GM23338 (cell line): ENCODE measurements at regions not wholly inside any gene's neighbourhood (a gene's known extent, or its start where the extent isn't known, plus 50 kb on each side); places are given as distances from the start of the nearest gene placed in this dataset.

Experiments used
- ATAC-seq: fragments of 200-7000 bp; cut with Tn5 transposase; 3 replicates; pipeline ENCODE4 v1.9.1; 2020
- DNase-seq: peaks from one replicate; pipeline ENCODE4 v3.0.0-alpha.2; 2015; ENCODE audit warnings: low spot score
- H2AFZ ChIP-seq: fragments of 200-600 bp; sonication (generic); 2 replicates; pipeline ENCODE4 v1.8.0; 2016; ENCODE audit warnings: antibody characterized with exemption, mild to moderate bottlenecking, moderate library complexity
- H3F3A ChIP-seq: fragments of 200-600 bp; sonication (generic); replicated peaks from 2 replicates; pipeline ENCODE4 v1.8.0; 2017; ENCODE audit warnings: antibody characterized with exemption, mixed run types, low read depth
- H3K27ac ChIP-seq: fragments of 200-600 bp; sonication (generic); 2 replicates; pipeline ENCODE4 v1.6.1; 2016; ENCODE audit warnings: low read depth
- H3K27me3 ChIP-seq: fragments of 200-600 bp; sonication (generic); 2 replicates; pipeline ENCODE4 v1.8.0; 2016; ENCODE audit warnings: mild to moderate bottlenecking, mixed run types, moderate library complexity; ENCODE audit not compliant: insufficient read depth
- H3K36me3 ChIP-seq: fragments of 200-600 bp; sonication (generic); 2 replicates; pipeline ENCODE4 v1.8.0; 2016; ENCODE audit warnings: mild to moderate bottlenecking; ENCODE audit not compliant: insufficient read depth
- H3K4me1 ChIP-seq: fragments of 200-600 bp; sonication (generic); 2 replicates; pipeline ENCODE4 v1.8.0; 2016; ENCODE audit warnings: mild to moderate bottlenecking, moderate library complexity; ENCODE audit not compliant: insufficient read depth
- H3K4me2 ChIP-seq: fragments of 200-600 bp; sonication (generic); 2 replicates; pipeline ENCODE4 v1.7.1; 2017; ENCODE audit warnings: mixed run types
- H3K4me3 ChIP-seq: fragments of 200-600 bp; sonication (generic); 2 replicates; pipeline ENCODE4 v1.6.1; 2016; ENCODE audit warnings: mixed run types
- H3K79me2 ChIP-seq: fragments of 200-600 bp; sonication (generic); replicated peaks from 2 replicates; pipeline ENCODE4 v1.8.0; 2017; ENCODE audit warnings: mild to moderate bottlenecking; ENCODE audit not compliant: insufficient read depth
- H3K9me2 ChIP-seq: fragments of 200-600 bp; sonication (generic); 2 replicates; pipeline ENCODE4 v1.8.0; 2017; ENCODE audit not compliant: insufficient read depth
- H4K20me1 ChIP-seq: fragments of 200-600 bp; sonication (generic); replicated peaks from 2 replicates; pipeline ENCODE4 v1.8.0; 2017; ENCODE audit warnings: mild to moderate bottlenecking; ENCODE audit not compliant: insufficient read depth
- H3K27ac Mint-ChIP-seq: 2 replicates; pipeline ENCODE4 v1.8.0; 2020; ENCODE audit warnings: inconsistent platforms, mild to moderate bottlenecking, moderate library complexity, mixed read lengths
- H3K27me3 Mint-ChIP-seq: 3 replicates; pipeline ENCODE4 v1.8.0; 2022; ENCODE audit warnings: low read depth, mild to moderate bottlenecking, moderate library complexity, mixed read lengths, inconsistent platforms; ENCODE audit not compliant: insufficient read depth, poor library complexity
- H3K36me3 Mint-ChIP-seq: 3 replicates; pipeline ENCODE4 v1.8.0; 2021; ENCODE audit warnings: low read depth, mild to moderate bottlenecking, inconsistent platforms, moderate library complexity, mixed read lengths
- H3K4me1 Mint-ChIP-seq: 3 replicates; pipeline ENCODE4 v1.8.0; 2020; ENCODE audit warnings: mild to moderate bottlenecking, inconsistent platforms, mixed read lengths
- H3K4me3 Mint-ChIP-seq: 3 replicates; pipeline ENCODE4 v1.8.0; 2021; ENCODE audit warnings: moderate library complexity, mild to moderate bottlenecking, inconsistent platforms, mixed read lengths
- H3K9me3 Mint-ChIP-seq: 3 replicates; pipeline ENCODE4 v1.8.0; 2020; ENCODE audit warnings: moderate library complexity, mild to moderate bottlenecking, inconsistent platforms, mixed read lengths
- EZH2 ChIP-seq: fragments of 200-600 bp; sonication (generic); IDR thresholded peaks from one replicate; pipeline ENCODE4 v1.8.0; 2017; ENCODE audit warnings: antibody characterized with exemption, mild to moderate bottlenecking, low read depth; ENCODE audit not compliant: unreplicated experiment
- EZH2phosphoT487 ChIP-seq: fragments of 200-600 bp; sonication (generic); IDR thresholded peaks from one replicate; pipeline ENCODE4 v1.8.1; 2018; ENCODE audit warnings: antibody characterized with exemption; ENCODE audit not compliant: unreplicated experiment
- JUNB ChIP-seq: IDR thresholded peaks from one replicate; pipeline ENCODE4 v1.6.1; 2016; ENCODE audit warnings: antibody characterized with exemption; ENCODE audit not compliant: unreplicated experiment
- NANOG ChIP-seq: IDR thresholded peaks from 2 replicates; pipeline ENCODE4 v1.6.1; 2016; ENCODE audit warnings: antibody characterized with exemption, borderline replicate concordance
- STAT1 ChIP-seq: IDR thresholded peaks from one replicate; pipeline ENCODE4 v1.6.1; 2016; ENCODE audit warnings: antibody characterized with exemption; ENCODE audit not compliant: unreplicated experiment
- ZNF114 ChIP-seq: fragments of 250-450 bp; sonication (Bioruptor Pico); IDR thresholded peaks from 2 replicates; pipeline ENCODE4 v1.5.0; 2020; ENCODE audit warnings: mild to moderate bottlenecking, moderate library complexity
- TF ChIP-seq, protein P1 (sequence below): IDR thresholded peaks from 2 replicates; pipeline ENCODE4 v1.6.1; 2016; ENCODE audit warnings: antibody characterized with exemption
- TF ChIP-seq, protein P2 (sequence below): fragments of 250-450 bp; sonication (Bioruptor Pico); IDR thresholded peaks from 2 replicates; pipeline ENCODE4 v1.5.0; 2020; ENCODE audit warnings: mild to moderate bottlenecking, moderate library complexity
- TF ChIP-seq, protein P3 (sequence below): IDR thresholded peaks from one replicate; pipeline ENCODE4 v1.6.1; 2018; ENCODE audit warnings: antibody characterized with exemption; ENCODE audit not compliant: unreplicated experiment
- TF ChIP-seq, protein P4 (sequence below), 2 experiments: fragments of 200-600 bp in 1 of 2; sonication (generic) in 1 of 2; conservative IDR thresholded peaks; 2 replicates each; pipeline versions ENCODE4 v1.5.1 to v1.6.1; 2016 to 2017; ENCODE audit warnings: antibody characterized with exemption in 2 of 2, low read depth in 2 of 2, mild to moderate bottlenecking in 2 of 2, moderate library complexity in 1 of 2

DNA sequence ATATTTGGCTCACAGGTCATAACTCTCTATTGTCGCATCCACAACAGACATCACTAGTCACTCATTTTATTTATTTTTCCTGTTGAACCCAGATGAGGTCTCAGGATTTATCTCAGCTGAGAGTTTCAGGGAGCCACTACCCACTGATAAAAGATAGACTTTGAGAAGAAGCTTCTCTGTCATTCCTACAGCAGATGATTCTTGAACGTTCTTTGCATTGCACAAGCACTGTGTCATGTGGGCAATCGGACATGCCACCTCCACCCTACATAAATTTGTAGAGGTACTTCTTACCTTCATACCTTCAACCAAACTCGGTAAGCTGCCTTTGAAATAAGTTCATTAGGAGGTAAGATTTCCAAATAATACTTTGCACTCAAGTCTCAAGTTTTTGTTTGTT is 627.9 kb upstream of the TBX3 start:
- Histone ChIP-seq H3K27me3 (no peaks in the 10 kb centered on the region), H3K4me3 (no peak overlapping the region), H3F3A (no peaks in the 10 kb centered on the region), H2AFZ (no peak overlapping the region), H3K9me2 (peaks cover 4% of the 10 kb centered on the region; the same call in 1 of the 2 replicates), H3K36me3 (no peaks in the 10 kb centered on the region), H3K4me2 (no peak overlapping the region), H3K4me1 (no peaks in the 10 kb centered on the region), H4K20me1 (no peaks in the 10 kb centered on the region), H3K79me2 (no peaks in the 10 kb centered on the region), H3K27ac (no peak overlapping the region)
- DNase-seq (no peak), ATAC-seq (no peak)
- Mint-ChIP-seq H3K36me3 (no peaks in the 10 kb centered on the region), H3K4me3 (no peak overlapping the region), H3K27ac (no peak overlapping the region), H3K27me3 (no peaks in the 10 kb centered on the region), H3K4me1 (no peaks in the 10 kb centered on the region), H3K9me3 (no peaks in the 10 kb centered on the region)
- TF ChIP-seq, protein P1, sequence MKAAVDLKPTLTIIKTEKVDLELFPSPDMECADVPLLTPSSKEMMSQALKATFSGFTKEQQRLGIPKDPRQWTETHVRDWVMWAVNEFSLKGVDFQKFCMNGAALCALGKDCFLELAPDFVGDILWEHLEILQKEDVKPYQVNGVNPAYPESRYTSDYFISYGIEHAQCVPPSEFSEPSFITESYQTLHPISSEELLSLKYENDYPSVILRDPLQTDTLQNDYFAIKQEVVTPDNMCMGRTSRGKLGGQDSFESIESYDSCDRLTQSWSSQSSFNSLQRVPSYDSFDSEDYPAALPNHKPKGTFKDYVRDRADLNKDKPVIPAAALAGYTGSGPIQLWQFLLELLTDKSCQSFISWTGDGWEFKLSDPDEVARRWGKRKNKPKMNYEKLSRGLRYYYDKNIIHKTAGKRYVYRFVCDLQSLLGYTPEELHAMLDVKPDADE: no peak

DNA sequence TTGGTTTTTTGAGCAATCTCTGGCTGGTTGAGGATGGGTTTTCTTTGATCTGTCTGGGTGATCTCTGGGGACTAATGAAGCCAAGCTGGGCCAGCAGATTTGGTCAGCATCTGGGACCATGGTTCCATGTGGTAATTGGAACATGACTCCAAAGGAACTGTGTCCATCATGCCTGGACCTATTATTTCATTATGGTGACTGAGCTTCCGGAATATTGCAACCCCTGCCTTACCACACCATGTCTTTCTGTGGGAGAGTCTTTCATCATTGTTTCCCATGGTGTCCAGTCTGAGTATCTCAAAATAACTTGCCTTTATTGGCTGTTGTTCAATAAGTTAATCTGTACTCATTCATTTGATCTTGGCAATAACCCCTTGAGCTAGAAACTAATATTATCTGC is 624.9 kb upstream of the TBX3 start:
- peaks cover 2% of the 10 kb centered on the region for H3K27me3 Mint-ChIP-seq
- Histone ChIP-seq H3K9me2 (peaks cover 4% of the 10 kb centered on the region; the same call in 1 of the 2 replicates), H3K4me3 (no peak overlapping the region), H2AFZ (no peak overlapping the region), H3K27ac (no peak overlapping the region), H3K4me1 (no peaks in the 10 kb centered on the region), H3K36me3 (no peaks in the 10 kb centered on the region), H3K4me2 (no peak overlapping the region), H4K20me1 (no peaks in the 10 kb centered on the region), H3F3A (no peaks in the 10 kb centered on the region), H3K79me2 (no peaks in the 10 kb centered on the region), H3K27me3 (no peaks in the 10 kb centered on the region)
- H3K4me1 Mint-ChIP-seq: no peaks in the 10 kb centered on the region; the same call in 2 of the 3 replicates
- H3K27ac Mint-ChIP-seq: no peak overlapping the region
- TF ChIP-seq, protein P2, sequence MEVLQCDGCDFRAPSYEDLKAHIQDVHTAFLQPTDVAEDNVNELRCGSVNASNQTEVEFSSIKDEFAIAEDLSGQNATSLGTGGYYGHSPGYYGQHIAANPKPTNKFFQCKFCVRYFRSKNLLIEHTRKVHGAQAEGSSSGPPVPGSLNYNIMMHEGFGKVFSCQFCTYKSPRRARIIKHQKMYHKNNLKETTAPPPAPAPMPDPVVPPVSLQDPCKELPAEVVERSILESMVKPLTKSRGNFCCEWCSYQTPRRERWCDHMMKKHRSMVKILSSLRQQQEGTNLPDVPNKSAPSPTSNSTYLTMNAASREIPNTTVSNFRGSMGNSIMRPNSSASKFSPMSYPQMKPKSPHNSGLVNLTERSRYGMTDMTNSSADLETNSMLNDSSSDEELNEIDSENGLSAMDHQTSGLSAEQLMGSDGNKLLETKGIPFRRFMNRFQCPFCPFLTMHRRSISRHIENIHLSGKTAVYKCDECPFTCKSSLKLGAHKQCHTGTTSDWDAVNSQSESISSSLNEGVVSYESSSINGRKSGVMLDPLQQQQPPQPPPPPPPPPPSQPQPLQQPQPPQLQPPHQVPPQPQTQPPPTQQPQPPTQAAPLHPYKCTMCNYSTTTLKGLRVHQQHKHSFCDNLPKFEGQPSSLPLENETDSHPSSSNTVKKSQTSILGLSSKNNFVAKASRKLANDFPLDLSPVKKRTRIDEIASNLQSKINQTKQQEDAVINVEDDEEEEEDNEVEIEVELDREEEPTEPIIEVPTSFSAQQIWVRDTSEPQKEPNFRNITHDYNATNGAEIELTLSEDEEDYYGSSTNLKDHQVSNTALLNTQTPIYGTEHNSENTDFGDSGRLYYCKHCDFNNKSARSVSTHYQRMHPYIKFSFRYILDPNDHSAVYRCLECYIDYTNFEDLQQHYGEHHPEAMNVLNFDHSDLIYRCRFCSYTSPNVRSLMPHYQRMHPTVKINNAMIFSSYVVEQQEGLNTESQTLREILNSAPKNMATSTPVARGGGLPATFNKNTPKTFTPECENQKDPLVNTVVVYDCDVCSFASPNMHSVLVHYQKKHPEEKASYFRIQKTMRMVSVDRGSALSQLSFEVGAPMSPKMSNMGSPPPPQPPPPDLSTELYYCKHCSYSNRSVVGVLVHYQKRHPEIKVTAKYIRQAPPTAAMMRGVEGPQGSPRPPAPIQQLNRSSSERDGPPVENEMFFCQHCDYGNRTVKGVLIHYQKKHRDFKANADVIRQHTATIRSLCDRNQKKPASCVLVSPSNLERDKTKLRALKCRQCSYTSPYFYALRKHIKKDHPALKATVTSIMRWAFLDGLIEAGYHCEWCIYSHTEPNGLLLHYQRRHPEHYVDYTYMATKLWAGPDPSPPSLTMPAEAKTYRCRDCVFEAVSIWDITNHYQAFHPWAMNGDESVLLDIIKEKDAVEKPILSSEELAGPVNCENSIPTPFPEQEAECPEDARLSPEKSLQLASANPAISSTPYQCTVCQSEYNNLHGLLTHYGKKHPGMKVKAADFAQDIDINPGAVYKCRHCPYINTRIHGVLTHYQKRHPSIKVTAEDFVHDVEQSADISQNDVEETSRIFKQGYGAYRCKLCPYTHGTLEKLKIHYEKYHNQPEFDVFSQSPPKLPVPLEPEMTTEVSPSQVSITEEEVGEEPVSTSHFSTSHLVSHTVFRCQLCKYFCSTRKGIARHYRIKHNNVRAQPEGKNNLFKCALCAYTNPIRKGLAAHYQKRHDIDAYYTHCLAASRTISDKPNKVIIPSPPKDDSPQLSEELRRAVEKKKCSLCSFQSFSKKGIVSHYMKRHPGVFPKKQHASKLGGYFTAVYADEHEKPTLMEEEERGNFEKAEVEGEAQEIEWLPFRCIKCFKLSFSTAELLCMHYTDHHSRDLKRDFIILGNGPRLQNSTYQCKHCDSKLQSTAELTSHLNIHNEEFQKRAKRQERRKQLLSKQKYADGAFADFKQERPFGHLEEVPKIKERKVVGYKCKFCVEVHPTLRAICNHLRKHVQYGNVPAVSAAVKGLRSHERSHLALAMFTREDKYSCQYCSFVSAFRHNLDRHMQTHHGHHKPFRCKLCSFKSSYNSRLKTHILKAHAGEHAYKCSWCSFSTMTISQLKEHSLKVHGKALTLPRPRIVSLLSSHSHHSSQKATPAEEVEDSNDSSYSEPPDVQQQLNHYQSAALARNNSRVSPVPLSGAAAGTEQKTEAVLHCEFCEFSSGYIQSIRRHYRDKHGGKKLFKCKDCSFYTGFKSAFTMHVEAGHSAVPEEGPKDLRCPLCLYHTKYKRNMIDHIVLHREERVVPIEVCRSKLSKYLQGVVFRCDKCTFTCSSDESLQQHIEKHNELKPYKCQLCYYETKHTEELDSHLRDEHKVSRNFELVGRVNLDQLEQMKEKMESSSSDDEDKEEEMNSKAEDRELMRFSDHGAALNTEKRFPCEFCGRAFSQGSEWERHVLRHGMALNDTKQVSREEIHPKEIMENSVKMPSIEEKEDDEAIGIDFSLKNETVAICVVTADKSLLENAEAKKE (CRISPR knock-in tag): no peak
- TF ChIP-seq EZH2 (no peak), JUNB (no peak), EZH2phosphoT487 (no peak), NANOG (no peak), STAT1 (no peak), ZNF114 (no peak)
- TF ChIP-seq, protein P3, sequence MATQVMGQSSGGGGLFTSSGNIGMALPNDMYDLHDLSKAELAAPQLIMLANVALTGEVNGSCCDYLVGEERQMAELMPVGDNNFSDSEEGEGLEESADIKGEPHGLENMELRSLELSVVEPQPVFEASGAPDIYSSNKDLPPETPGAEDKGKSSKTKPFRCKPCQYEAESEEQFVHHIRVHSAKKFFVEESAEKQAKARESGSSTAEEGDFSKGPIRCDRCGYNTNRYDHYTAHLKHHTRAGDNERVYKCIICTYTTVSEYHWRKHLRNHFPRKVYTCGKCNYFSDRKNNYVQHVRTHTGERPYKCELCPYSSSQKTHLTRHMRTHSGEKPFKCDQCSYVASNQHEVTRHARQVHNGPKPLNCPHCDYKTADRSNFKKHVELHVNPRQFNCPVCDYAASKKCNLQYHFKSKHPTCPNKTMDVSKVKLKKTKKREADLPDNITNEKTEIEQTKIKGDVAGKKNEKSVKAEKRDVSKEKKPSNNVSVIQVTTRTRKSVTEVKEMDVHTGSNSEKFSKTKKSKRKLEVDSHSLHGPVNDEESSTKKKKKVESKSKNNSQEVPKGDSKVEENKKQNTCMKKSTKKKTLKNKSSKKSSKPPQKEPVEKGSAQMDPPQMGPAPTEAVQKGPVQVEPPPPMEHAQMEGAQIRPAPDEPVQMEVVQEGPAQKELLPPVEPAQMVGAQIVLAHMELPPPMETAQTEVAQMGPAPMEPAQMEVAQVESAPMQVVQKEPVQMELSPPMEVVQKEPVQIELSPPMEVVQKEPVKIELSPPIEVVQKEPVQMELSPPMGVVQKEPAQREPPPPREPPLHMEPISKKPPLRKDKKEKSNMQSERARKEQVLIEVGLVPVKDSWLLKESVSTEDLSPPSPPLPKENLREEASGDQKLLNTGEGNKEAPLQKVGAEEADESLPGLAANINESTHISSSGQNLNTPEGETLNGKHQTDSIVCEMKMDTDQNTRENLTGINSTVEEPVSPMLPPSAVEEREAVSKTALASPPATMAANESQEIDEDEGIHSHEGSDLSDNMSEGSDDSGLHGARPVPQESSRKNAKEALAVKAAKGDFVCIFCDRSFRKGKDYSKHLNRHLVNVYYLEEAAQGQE: no peak
- TF ChIP-seq, protein P4, sequence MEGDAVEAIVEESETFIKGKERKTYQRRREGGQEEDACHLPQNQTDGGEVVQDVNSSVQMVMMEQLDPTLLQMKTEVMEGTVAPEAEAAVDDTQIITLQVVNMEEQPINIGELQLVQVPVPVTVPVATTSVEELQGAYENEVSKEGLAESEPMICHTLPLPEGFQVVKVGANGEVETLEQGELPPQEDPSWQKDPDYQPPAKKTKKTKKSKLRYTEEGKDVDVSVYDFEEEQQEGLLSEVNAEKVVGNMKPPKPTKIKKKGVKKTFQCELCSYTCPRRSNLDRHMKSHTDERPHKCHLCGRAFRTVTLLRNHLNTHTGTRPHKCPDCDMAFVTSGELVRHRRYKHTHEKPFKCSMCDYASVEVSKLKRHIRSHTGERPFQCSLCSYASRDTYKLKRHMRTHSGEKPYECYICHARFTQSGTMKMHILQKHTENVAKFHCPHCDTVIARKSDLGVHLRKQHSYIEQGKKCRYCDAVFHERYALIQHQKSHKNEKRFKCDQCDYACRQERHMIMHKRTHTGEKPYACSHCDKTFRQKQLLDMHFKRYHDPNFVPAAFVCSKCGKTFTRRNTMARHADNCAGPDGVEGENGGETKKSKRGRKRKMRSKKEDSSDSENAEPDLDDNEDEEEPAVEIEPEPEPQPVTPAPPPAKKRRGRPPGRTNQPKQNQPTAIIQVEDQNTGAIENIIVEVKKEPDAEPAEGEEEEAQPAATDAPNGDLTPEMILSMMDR (conservative IDR thresholded peaks at IDR 0.05; ENCODE audit: low read depth in 2 of 2): no peak
- no peaks in the 10 kb centered on the region for H3K9me3 Mint-ChIP-seq
- no peak for ATAC-seq
- no peak for DNase-seq
- H3K4me3 Mint-ChIP-seq: no peak overlapping the region
- no peaks in the 10 kb centered on the region for H3K36me3 Mint-ChIP-seq
